A673 (cell line): ENCODE measurements at regions not wholly inside any gene's neighbourhood (a gene's known extent, or its start where the extent isn't known, plus 50 kb on each side); places are given as distances from the start of the nearest gene placed in this dataset.

Experiments
- BruUV-seq: library from RNA; stranded (reverse); fragments of 400-500 nt; replicated peaks from 2 replicates; lab custom pipeline; 2021; lab: Mats Ljungman, UMichigan
- CTCF ChIA-PET: fragments of 300-600 bp; sonication (Branson Sonifier 250); formaldehyde crosslinking; loops from one replicate; lab custom pipeline; 2022; ENCODE audit warnings: antibody characterized with exemption; lab: Charles Lee
- POLR2A ChIA-PET: fragments of 300-600 bp; sonication (Branson Sonifier 250); formaldehyde crosslinking; loops from one replicate; lab custom pipeline; 2022; ENCODE audit warnings: antibody characterized with exemption; ENCODE audit not compliant: low non-redundant PET; lab: Charles Lee
- DNase-seq: peaks from one replicate; pipeline ENCODE4 v3.0.0-alpha.2; 2015; ENCODE audit warnings: low spot score
- H3K27ac ChIP-seq: fragments of 200-600 bp; sonication (generic); 2 replicates; pipeline ENCODE4 v1.5.1; 2016; ENCODE audit warnings: mixed run types, low read depth, mild to moderate bottlenecking, mixed read lengths, antibody characterized with exemption, low read length; ENCODE audit not compliant: poor library complexity, severe bottlenecking
- H3K27me3 ChIP-seq: fragments of 200-600 bp; sonication (generic); replicated peaks from 2 replicates; pipeline ENCODE4 v1.6.1; 2017; ENCODE audit warnings: mixed run types, low read depth, mild to moderate bottlenecking, mixed read lengths, antibody characterized with exemption, low read length; ENCODE audit not compliant: insufficient read depth, poor library complexity
- H3K36me3 ChIP-seq: fragments of 200-600 bp; sonication (generic); 2 replicates; pipeline ENCODE4 v1.6.1; 2016; ENCODE audit warnings: mixed run types, mild to moderate bottlenecking, mixed read lengths, antibody characterized with exemption, low read length; ENCODE audit not compliant: insufficient read depth, poor library complexity, severe bottlenecking
- H3K4me1 ChIP-seq: fragments of 200-600 bp; sonication (generic); 2 replicates; pipeline ENCODE4 v1.6.1; 2017; ENCODE audit warnings: mixed run types, mild to moderate bottlenecking, mixed read lengths, antibody characterized with exemption, low read length; ENCODE audit not compliant: insufficient read depth, poor library complexity, severe bottlenecking
- H3K4me3 ChIP-seq: fragments of 200-600 bp; sonication (generic); 2 replicates; pipeline ENCODE4 v1.5.1; 2016; ENCODE audit warnings: low read depth, mixed run types, mild to moderate bottlenecking, mixed read lengths, low read length; ENCODE audit not compliant: poor library complexity, severe bottlenecking
- H3K9me3 ChIP-seq: fragments of 200-600 bp; sonication (generic); 2 replicates; pipeline ENCODE4 v1.6.1; 2016; ENCODE audit warnings: mixed run types, low read depth, mild to moderate bottlenecking, mixed read lengths, antibody characterized with exemption, low read length; ENCODE audit not compliant: poor library complexity, severe bottlenecking
- EZH2 ChIP-seq: fragments of 200-600 bp; sonication (generic); IDR thresholded peaks from 2 replicates; pipeline ENCODE4 v1.6.1; 2017; ENCODE audit warnings: borderline replicate concordance, low read depth, mild to moderate bottlenecking, mixed read lengths, antibody characterized with exemption, low read length; ENCODE audit not compliant: poor library complexity, severe bottlenecking
- intact Hi-C: fragments of 100-400 bp; cut with micrococcal nuclease; formaldehyde crosslinking; loops from one replicate; pipeline ENCODE4 v1.10.0; 2022; ENCODE audit not compliant: unreplicated experiment
- TF ChIP-seq, protein P1 (sequence below): fragments of 300-800, 200-600 bp; sonication (generic); conservative IDR thresholded peaks from 2 replicates; pipeline ENCODE4 v1.5.1; 2017; ENCODE audit warnings: low read depth, mild to moderate bottlenecking, antibody characterized with exemption, low read length, moderate library complexity, mixed read lengths

GRCh38 chr6:23510778-23511510, 615.1 kb upstream of the NRSN1 start:
- no peak for TF ChIP-seq EZH2
- TF ChIP-seq, protein P1, sequence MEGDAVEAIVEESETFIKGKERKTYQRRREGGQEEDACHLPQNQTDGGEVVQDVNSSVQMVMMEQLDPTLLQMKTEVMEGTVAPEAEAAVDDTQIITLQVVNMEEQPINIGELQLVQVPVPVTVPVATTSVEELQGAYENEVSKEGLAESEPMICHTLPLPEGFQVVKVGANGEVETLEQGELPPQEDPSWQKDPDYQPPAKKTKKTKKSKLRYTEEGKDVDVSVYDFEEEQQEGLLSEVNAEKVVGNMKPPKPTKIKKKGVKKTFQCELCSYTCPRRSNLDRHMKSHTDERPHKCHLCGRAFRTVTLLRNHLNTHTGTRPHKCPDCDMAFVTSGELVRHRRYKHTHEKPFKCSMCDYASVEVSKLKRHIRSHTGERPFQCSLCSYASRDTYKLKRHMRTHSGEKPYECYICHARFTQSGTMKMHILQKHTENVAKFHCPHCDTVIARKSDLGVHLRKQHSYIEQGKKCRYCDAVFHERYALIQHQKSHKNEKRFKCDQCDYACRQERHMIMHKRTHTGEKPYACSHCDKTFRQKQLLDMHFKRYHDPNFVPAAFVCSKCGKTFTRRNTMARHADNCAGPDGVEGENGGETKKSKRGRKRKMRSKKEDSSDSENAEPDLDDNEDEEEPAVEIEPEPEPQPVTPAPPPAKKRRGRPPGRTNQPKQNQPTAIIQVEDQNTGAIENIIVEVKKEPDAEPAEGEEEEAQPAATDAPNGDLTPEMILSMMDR, result no peak
- Histone ChIP-seq H3K27me3 (no peaks in the 10 kb centered on the region), H3K27ac (no peak overlapping the region), H3K4me3 (no peak overlapping the region), H3K4me1 (no peaks in the 10 kb centered on the region), H3K36me3 (no peaks in the 10 kb centered on the region), H3K9me3 (no peaks in the 10 kb centered on the region)
- DNase-seq, result no peak
- CTCF ChIA-PET, result no interaction called here
- BruUV-seq, result no TSS peak
- intact Hi-C loops, result no loop called here
- POLR2A ChIA-PET, result no interaction called here

DNA sequence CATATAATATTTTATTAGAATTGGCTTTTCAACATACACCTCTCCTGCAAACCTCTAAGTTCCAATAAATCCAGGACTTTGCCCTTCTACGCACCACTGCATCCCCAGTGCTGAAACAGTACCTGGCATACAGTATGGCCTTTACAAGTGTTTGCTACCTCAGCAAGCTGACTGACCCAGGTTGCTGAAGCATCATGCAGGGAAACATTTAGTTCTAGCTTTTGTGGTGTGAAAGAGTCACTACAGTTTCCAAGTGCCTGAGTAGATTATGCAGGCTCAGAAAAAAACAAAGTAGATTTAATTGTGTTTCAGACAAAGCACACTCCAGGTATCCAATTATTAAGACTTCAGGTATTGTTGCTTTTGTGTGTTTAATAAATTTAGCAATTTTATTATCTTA, 614.2 kb upstream of the NRSN1 start:
- DNase-seq, result no peak
- Histone ChIP-seq H3K27me3 (no peaks in the 10 kb centered on the region), H3K4me1 (no peaks in the 10 kb centered on the region), H3K9me3 (no peaks in the 10 kb centered on the region), H3K36me3 (no peaks in the 10 kb centered on the region), H3K4me3 (no peak overlapping the region), H3K27ac (no peak overlapping the region)
- intact Hi-C loops, result no loop called here
- POLR2A ChIA-PET, result no interaction called here
- TF ChIP-seq, protein P1, result no peak
- no peak for TF ChIP-seq EZH2
- CTCF ChIA-PET, result no interaction called here
- BruUV-seq, result no TSS peak

GRCh38 chr6:23518294-23518693, 607.7 kb upstream of the NRSN1 start:
- CTCF ChIA-PET, result no interaction called here
- no peaks in the 10 kb centered on the region for H3K9me3 ChIP-seq
- no peaks in the 10 kb centered on the region for H3K27me3 ChIP-seq
- H3K4me1 ChIP-seq, result no peaks in the 10 kb centered on the region
- BruUV-seq, result no TSS peak
- POLR2A ChIA-PET, result no interaction called here
- intact Hi-C loops, result no loop called here
- DNase-seq, result no peak
- H3K27ac ChIP-seq, result no peak overlapping the region
- no peaks in the 10 kb centered on the region for H3K36me3 ChIP-seq
- no peak overlapping the region for H3K4me3 ChIP-seq
- no peak for TF ChIP-seq EZH2
- TF ChIP-seq, protein P1, result no peak
